Neural cell (in vitro differentiated cells): ENCODE measurements at regions not wholly inside any gene's neighbourhood (a gene's known extent, or its start where the extent isn't known, plus 50 kb on each side); places are given as distances from the start of the nearest gene placed in this dataset.

ENCODE experiments used
- H2AFZ ChIP-seq: fragments of 200-600, 300-800 bp; sonication (generic), shearing (Covaris generic); 2 replicates; pipeline ENCODE4 v1.6.0; 2014; ENCODE audit warnings: low read depth, mild to moderate bottlenecking, antibody characterized with exemption, low read length, moderate library complexity
- H3F3A ChIP-seq: fragments of 200-600 bp; shearing (Covaris generic); 2 replicates; pipeline ENCODE4 v1.6.1; 2016; ENCODE audit warnings: mild to moderate bottlenecking, moderate library complexity, mixed read lengths, antibody characterized with exemption, low read length; ENCODE audit not compliant: insufficient read depth, poor library complexity, severe bottlenecking
- H3K27ac ChIP-seq: fragments of 200-600, 300-800 bp; sonication (generic), shearing (Covaris generic); 2 replicates; pipeline ENCODE4 v1.5.1; 2014; ENCODE audit warnings: mild to moderate bottlenecking, low read length, moderate library complexity
- H3K27me3 ChIP-seq: fragments of 300-800, 200-600 bp; sonication (generic), shearing (Covaris generic); 2 replicates; pipeline ENCODE4 v1.6.0; 2014; ENCODE audit warnings: mild to moderate bottlenecking, low read depth, low read length, moderate library complexity; ENCODE audit not compliant: insufficient read depth
- H3K36me3 ChIP-seq: fragments of 300-800, 200-600 bp; sonication (generic), shearing (Covaris generic); 2 replicates; pipeline ENCODE4 v1.5.1; 2014; ENCODE audit warnings: mild to moderate bottlenecking, antibody characterized with exemption, low read length, moderate library complexity; ENCODE audit not compliant: insufficient read depth
- H3K4me2 ChIP-seq: fragments of 300-800, 200-600 bp; sonication (generic), shearing (Covaris generic); 2 replicates; pipeline ENCODE4 v1.6.0; 2014; ENCODE audit warnings: mild to moderate bottlenecking, low read length
- H3K4me3 ChIP-seq: fragments of 300-800, 200-600 bp; sonication (generic), shearing (Covaris generic); 2 replicates; pipeline ENCODE4 v1.5.1; 2014; ENCODE audit warnings: mild to moderate bottlenecking, low read length, moderate library complexity
- H3K79me2 ChIP-seq: fragments of 200-600 bp; shearing (Covaris generic); replicated peaks from 2 replicates; pipeline ENCODE4 v1.6.0; 2014; ENCODE audit warnings: mild to moderate bottlenecking, low read length, moderate library complexity; ENCODE audit not compliant: insufficient read depth
- H3K9ac ChIP-seq: fragments of 300-800, 200-600 bp; sonication (generic), shearing (Covaris generic); 2 replicates; pipeline ENCODE4 v1.6.1; 2016; ENCODE audit warnings: mild to moderate bottlenecking, low read length, mixed read lengths
- H3K9me2 ChIP-seq: fragments of 200-600 bp; shearing (Covaris generic); 2 replicates; pipeline ENCODE4 v1.6.1; 2016; ENCODE audit warnings: mild to moderate bottlenecking, low read length, mixed read lengths; ENCODE audit not compliant: insufficient read depth
- H3K9me3 ChIP-seq: fragments of 200-600, 300-800 bp; sonication (generic), shearing (Covaris generic); 2 replicates; pipeline ENCODE4 v1.6.1; 2016; ENCODE audit warnings: mild to moderate bottlenecking, mixed run types, low read length, moderate library complexity, mixed read lengths
- H4K20me1 ChIP-seq: fragments of 200-600 bp; shearing (Covaris generic); 2 replicates; pipeline ENCODE4 v1.6.1; 2016; ENCODE audit warnings: mild to moderate bottlenecking, mixed run types; ENCODE audit not compliant: insufficient read depth
- CTCF ChIP-seq: fragments of 450-650 bp; IDR thresholded peaks from 2 replicates; pipeline ENCODE4 v1.5.1; 2014; ENCODE audit warnings: antibody characterized with exemption, mild to moderate bottlenecking, moderate library complexity; ENCODE audit not compliant: poor library complexity, severe bottlenecking
- EP300 ChIP-seq: fragments of 450-650 bp; conservative IDR thresholded peaks from 2 replicates; pipeline ENCODE4 v1.6.1; 2014; ENCODE audit warnings: antibody characterized with exemption, mild to moderate bottlenecking, moderate library complexity; ENCODE audit not compliant: poor library complexity, severe bottlenecking
- EZH2 ChIP-seq: fragments of 200-600, 300-800 bp; shearing (Covaris generic), sonication (generic); IDR thresholded peaks from 2 replicates; pipeline ENCODE4 v1.6.1; 2014; ENCODE audit warnings: antibody characterized with exemption, low read length, borderline replicate concordance, mild to moderate bottlenecking; ENCODE audit not compliant: insufficient read depth, poor library complexity, severe bottlenecking
- MXI1 ChIP-seq: fragments of 450-650 bp; conservative IDR thresholded peaks from 2 replicates; pipeline ENCODE4 v1.6.1; 2014; ENCODE audit warnings: antibody characterized with exemption, mild to moderate bottlenecking; ENCODE audit not compliant: poor library complexity, severe bottlenecking
- POLR2AphosphoS5 ChIP-seq: IDR thresholded peaks from 2 replicates; pipeline ENCODE4 v1.6.1; 2012
- RAD21 ChIP-seq: fragments of 450-650 bp; conservative IDR thresholded peaks from 2 replicates; pipeline ENCODE4 v1.6.1; 2014; ENCODE audit warnings: antibody characterized with exemption, mild to moderate bottlenecking, moderate library complexity
- REST ChIP-seq: IDR thresholded peaks from 2 replicates; pipeline ENCODE4 v1.6.1; 2012; ENCODE audit warnings: borderline replicate concordance
- SMC3 ChIP-seq: fragments of 450-650 bp; conservative IDR thresholded peaks from 2 replicates; pipeline ENCODE4 v1.6.1; 2014; ENCODE audit warnings: antibody characterized with exemption, mild to moderate bottlenecking, moderate library complexity; ENCODE audit not compliant: poor library complexity
- TAF1 ChIP-seq: IDR thresholded peaks from 2 replicates; pipeline ENCODE4 v1.6.1; 2012; ENCODE audit warnings: low read depth

- TF ChIP-seq MXI1 = no peak
- no peak for TF ChIP-seq POLR2AphosphoS5
- no peak for TF ChIP-seq TAF1
- TF ChIP-seq EZH2 = no peak
- TF ChIP-seq CTCF = no peak
- no peak for TF ChIP-seq REST
- TF ChIP-seq SMC3 = no peak
- TF ChIP-seq EP300 = no peak
- no peak for TF ChIP-seq RAD21
- no peaks in the 10 kb centered on the region for H3K9me2 ChIP-seq
- H3K27ac ChIP-seq = no peak overlapping the region
- H3K4me3 ChIP-seq = no peak overlapping the region
- H4K20me1 ChIP-seq = no peaks in the 10 kb centered on the region
- H3K4me2 ChIP-seq = no peak overlapping the region
- H3K36me3 ChIP-seq = no peaks in the 10 kb centered on the region
- H3F3A ChIP-seq = no peaks in the 10 kb centered on the region
- no peaks in the 10 kb centered on the region for H3K27me3 ChIP-seq
- H2AFZ ChIP-seq = no peak overlapping the region
- H3K79me2 ChIP-seq = no peaks in the 10 kb centered on the region
- H3K9ac ChIP-seq = no peak overlapping the region
- H3K9me3 ChIP-seq = no peaks in the 10 kb centered on the region
These were observed 468.8 kb upstream of the SMC2 start for GRCh38 chr9:103625161-103625804.

- Histone ChIP-seq H3K27me3 (no peaks in the 10 kb centered on the region), H3K79me2 (no peaks in the 10 kb centered on the region), H3F3A (no peaks in the 10 kb centered on the region), H2AFZ (no peak overlapping the region), H3K9ac (no peak overlapping the region), H3K4me3 (no peak overlapping the region), H3K4me2 (no peak overlapping the region), H3K9me2 (no peaks in the 10 kb centered on the region), H3K27ac (no peak overlapping the region), H4K20me1 (no peaks in the 10 kb centered on the region), H3K9me3 (no peaks in the 10 kb centered on the region), H3K36me3 (no peaks in the 10 kb centered on the region)
- TF ChIP-seq CTCF (no peak), REST (no peak), EZH2 (no peak), MXI1 (no peak), SMC3 (no peak), POLR2AphosphoS5 (no peak), TAF1 (no peak), EP300 (no peak), RAD21 (no peak)
These were observed 466.4 kb upstream of the SMC2 start for GRCh38 chr9:103627731-103628130.
